Trophoblast cell (in vitro differentiated cells and primary cell): ENCODE measurements at regions not wholly inside any gene's neighbourhood (a gene's known extent, or its start where the extent isn't known, plus 50 kb on each side); places are given as distances from the start of the nearest gene placed in this dataset.

Experiments used
- DNase-seq, 2 donors: peaks; one replicate each; pipeline ENCODE4 v3.0.0-alpha.2; 2016
- H2AFZ ChIP-seq: 2 replicates; pipeline ENCODE4 v1.6.1; 2013; ENCODE audit warnings: low read length, moderate library complexity, mild to moderate bottlenecking; ENCODE audit not compliant: insufficient read depth, poor library complexity
- H2AK5ac ChIP-seq: 2 replicates; pipeline ENCODE4 v1.6.1; 2013; ENCODE audit warnings: mild to moderate bottlenecking, low read length
- H2BK120ac ChIP-seq: 2 replicates; pipeline ENCODE4 v1.6.1; 2013; ENCODE audit warnings: low read length, mild to moderate bottlenecking, moderate library complexity; ENCODE audit not compliant: insufficient read depth, poor library complexity
- H2BK12ac ChIP-seq: 2 replicates; pipeline ENCODE4 v1.6.1; 2013; ENCODE audit warnings: mild to moderate bottlenecking, low read length, moderate library complexity
- H2BK5ac ChIP-seq: 2 replicates; pipeline ENCODE4 v1.6.1; 2013; ENCODE audit warnings: low read length, low read depth, moderate library complexity, mild to moderate bottlenecking; ENCODE audit not compliant: poor library complexity
- H3K14ac ChIP-seq: 2 replicates; pipeline ENCODE4 v1.6.1; 2013; ENCODE audit warnings: mild to moderate bottlenecking, low read length
- H3K18ac ChIP-seq: 2 replicates; pipeline ENCODE4 v1.6.1; 2013; ENCODE audit warnings: mild to moderate bottlenecking, low read length
- H3K23ac ChIP-seq: 2 replicates; pipeline ENCODE4 v1.6.1; 2013; ENCODE audit warnings: low read length
- H3K27ac ChIP-seq: 2 replicates; pipeline ENCODE4 v1.5.1; 2013; ENCODE audit warnings: low read depth, mild to moderate bottlenecking, inconsistent platforms, low read length, moderate library complexity
- H3K27me3 ChIP-seq: 2 replicates; pipeline ENCODE4 v1.6.1; 2013; ENCODE audit warnings: inconsistent platforms, mild to moderate bottlenecking, low read length, moderate library complexity; ENCODE audit not compliant: insufficient read depth
- H3K36me3 ChIP-seq, 2 experiments: 1 replicate in 1 of 2; 2 replicates in 1 of 2; pipeline ENCODE4 v1.6.1; 2013; ENCODE audit warnings: low read length in 2 of 2, mild to moderate bottlenecking in 2 of 2, moderate library complexity in 1 of 2; ENCODE audit not compliant: insufficient read depth in 2 of 2, control insufficient read depth in 1 of 2
- H3K4ac ChIP-seq: 2 replicates; pipeline ENCODE4 v1.6.1; 2013; ENCODE audit warnings: low read depth, mild to moderate bottlenecking, low read length, moderate library complexity
- H3K4me1 ChIP-seq, 2 experiments: 1 replicate in 1 of 2; 2 replicates in 1 of 2; pipeline ENCODE4 v1.6.1; 2013; ENCODE audit warnings: low read length in 2 of 2, mild to moderate bottlenecking in 2 of 2, moderate library complexity in 1 of 2; ENCODE audit not compliant: insufficient read depth in 2 of 2, control insufficient read depth in 1 of 2
- H3K4me2 ChIP-seq: 2 replicates; pipeline ENCODE4 v1.6.1; 2013; ENCODE audit warnings: inconsistent platforms, mild to moderate bottlenecking, low read length, moderate library complexity
- H3K4me3 ChIP-seq: 2 replicates; pipeline ENCODE4 v1.5.1; 2013; ENCODE audit warnings: mild to moderate bottlenecking, low read depth, low read length, inconsistent platforms
- H3K79me1 ChIP-seq: one replicate; pipeline ENCODE4 v1.6.1; 2013; ENCODE audit warnings: low read length
- H3K79me2 ChIP-seq: 2 replicates; pipeline ENCODE4 v1.6.1; 2013; ENCODE audit warnings: low read length, mild to moderate bottlenecking; ENCODE audit not compliant: control insufficient read depth, insufficient read depth, poor library complexity
- H3K9ac ChIP-seq: 2 replicates; pipeline ENCODE4 v1.6.1; 2013; ENCODE audit warnings: mild to moderate bottlenecking, low read length
- H3K9me3 ChIP-seq: 2 replicates; pipeline ENCODE4 v1.6.1; 2013; ENCODE audit warnings: low read depth, mild to moderate bottlenecking, control low read depth, inconsistent platforms, low read length; ENCODE audit not compliant: insufficient read depth
- H4K12ac ChIP-seq: 2 replicates; pipeline ENCODE4 v1.6.1; 2013; ENCODE audit warnings: low read depth, mild to moderate bottlenecking, low read length, moderate library complexity
- H4K8ac ChIP-seq: 2 replicates; pipeline ENCODE4 v1.6.1; 2013; ENCODE audit warnings: low read depth, mild to moderate bottlenecking, low read length, moderate library complexity
- H4K91ac ChIP-seq: one replicate; pipeline ENCODE4 v1.6.1; 2013; ENCODE audit warnings: low read depth, mild to moderate bottlenecking, low read length, moderate library complexity
- WGBS: extraction: QIAGEN DNeasy Blood & Tissue Kit; methylation state at CpG from one replicate; pipeline ENCODE4 v1.1.7; 2013; ENCODE audit warnings: missing lambda C conversion rate; ENCODE audit not compliant: insufficient read length, insufficient coverage; ENCODE audit errors: extremely low coverage; 5-methylcytosine and 5-hydroxymethylcytosine counted together

DNA sequence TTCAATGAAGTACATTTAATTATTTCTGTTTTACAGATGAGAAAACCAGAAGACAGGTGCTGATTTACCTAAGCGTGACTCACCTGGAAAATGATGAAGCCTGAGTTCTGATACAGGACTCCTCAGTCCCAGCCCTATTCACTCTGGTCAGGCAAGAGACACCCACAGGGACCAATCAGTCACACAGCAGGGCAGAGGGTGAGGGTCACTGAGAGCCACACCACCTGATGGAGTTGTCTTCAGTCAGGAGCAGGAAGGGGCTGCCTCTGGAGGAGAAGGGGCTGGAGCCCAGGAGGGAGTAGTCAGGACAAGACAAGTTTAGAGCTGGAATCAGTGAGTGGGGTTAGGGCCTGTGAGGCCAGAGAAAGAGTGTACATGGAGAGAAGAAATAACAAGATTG lies 251.2 kb upstream of the MOCS1 start:
- H3K27me3 ChIP-seq: no peaks in the 10 kb centered on the region
- no peaks in the 10 kb centered on the region for H3K4me1 ChIP-seq
- no peak overlapping the region for H3K4me3 ChIP-seq
- no peak overlapping the region for H3K9ac ChIP-seq
- no peak overlapping the region for H3K18ac ChIP-seq
- no peak for DNase-seq
- no peak overlapping the region for H4K8ac ChIP-seq
- no peaks in the 10 kb centered on the region for H3K79me1 ChIP-seq
- no peak overlapping the region for H2BK12ac ChIP-seq
- H3K14ac ChIP-seq: no peak overlapping the region
- no peak overlapping the region for H3K27ac ChIP-seq
- no peak overlapping the region for H4K91ac ChIP-seq
- H2AK5ac ChIP-seq: no peak overlapping the region
- no peaks in the 10 kb centered on the region for H3K36me3 ChIP-seq
- H3K23ac ChIP-seq: no peak overlapping the region
- peaks cover 8% of the 10 kb centered on the region for H3K9me3 ChIP-seq
- H3K4ac ChIP-seq: no peak overlapping the region
- no peak overlapping the region for H2AFZ ChIP-seq
- H2BK120ac ChIP-seq: no peak overlapping the region
- no peak overlapping the region for H2BK5ac ChIP-seq
- WGBS: no CpG with 5 or more reads among the region's 1 CpG
- no peaks in the 10 kb centered on the region for H3K79me2 ChIP-seq
- H3K4me2 ChIP-seq: no peak overlapping the region
- H4K12ac ChIP-seq: no peak overlapping the region

DNA sequence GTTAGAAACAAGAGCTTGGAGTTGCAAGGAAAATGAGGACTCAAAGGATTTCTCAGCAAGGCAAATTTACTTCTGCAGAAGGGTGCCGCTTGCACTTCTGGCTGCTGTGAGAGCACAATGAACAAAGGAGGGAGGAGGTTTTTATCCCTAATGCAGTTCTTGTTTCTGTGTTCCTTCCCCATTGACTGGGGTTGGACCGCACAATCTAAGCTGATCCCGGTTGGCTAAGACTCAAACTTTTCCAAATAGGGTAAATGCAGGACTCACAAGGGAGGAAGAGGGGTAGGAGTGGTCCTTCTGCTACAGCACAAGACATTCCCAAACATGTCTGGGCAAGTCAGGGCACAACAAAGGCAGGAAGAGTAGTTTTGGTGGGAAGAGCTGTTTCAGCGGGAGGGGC lies 249.6 kb upstream of the MOCS1 start:
- H3K27me3 ChIP-seq: no peaks in the 10 kb centered on the region
- H2AK5ac ChIP-seq: no peak overlapping the region
- H3K4me1 ChIP-seq: no peaks in the 10 kb centered on the region
- H3K14ac ChIP-seq: no peak overlapping the region
- H2BK5ac ChIP-seq: no peak overlapping the region
- H4K8ac ChIP-seq: no peak overlapping the region
- H2BK12ac ChIP-seq: no peak overlapping the region
- DNase-seq: no peak
- H4K91ac ChIP-seq: no peak overlapping the region
- no peak overlapping the region for H2BK120ac ChIP-seq
- H3K18ac ChIP-seq: no peak overlapping the region
- no peak overlapping the region for H2AFZ ChIP-seq
- H3K27ac ChIP-seq: no peak overlapping the region
- no peak overlapping the region for H3K4me2 ChIP-seq
- no peak overlapping the region for H3K4ac ChIP-seq
- H3K4me3 ChIP-seq: no peak overlapping the region
- H3K9me3 ChIP-seq: peaks cover 8% of the 10 kb centered on the region
- no peak overlapping the region for H3K23ac ChIP-seq
- H3K36me3 ChIP-seq: no peaks in the 10 kb centered on the region
- H4K12ac ChIP-seq: no peak overlapping the region
- no CpG with 5 or more reads among the region's 4 CpGs for WGBS
- no peaks in the 10 kb centered on the region for H3K79me1 ChIP-seq
- no peaks in the 10 kb centered on the region for H3K79me2 ChIP-seq
- no peak overlapping the region for H3K9ac ChIP-seq

DNA sequence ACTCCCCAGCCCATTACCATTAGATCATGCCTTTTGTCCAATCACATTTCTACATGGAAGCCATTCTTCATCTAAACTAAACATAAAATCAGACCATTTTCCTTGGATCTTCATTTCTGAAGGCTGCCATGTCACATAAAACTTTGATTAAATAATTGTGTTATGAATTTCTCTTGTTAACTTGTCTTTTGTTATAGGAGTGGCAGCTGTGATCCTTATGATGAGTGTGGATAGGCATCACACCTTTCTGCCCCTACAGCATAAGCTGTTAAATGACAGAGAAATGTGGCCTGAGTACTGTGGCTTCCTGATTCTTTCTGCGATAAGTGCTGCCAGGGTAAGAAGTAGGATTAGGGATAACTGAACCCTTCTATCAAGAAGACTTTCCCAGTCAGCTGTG lies 247.1 kb upstream of the MOCS1 start:
- Histone ChIP-seq H3K4me1 (no peaks in the 10 kb centered on the region), H2BK5ac (no peak overlapping the region), H3K36me3 (no peaks in the 10 kb centered on the region), H3K18ac (no peak overlapping the region), H3K9me3 (peaks cover 7% of the 10 kb centered on the region), H2AFZ (no peak overlapping the region), H3K23ac (no peak overlapping the region), H4K8ac (no peak overlapping the region), H2AK5ac (no peak overlapping the region), H3K79me2 (no peaks in the 10 kb centered on the region), H3K4me2 (no peak overlapping the region), H3K4ac (no peak overlapping the region), H3K27ac (no peak overlapping the region), H3K9ac (no peak overlapping the region), H2BK12ac (no peak overlapping the region), H3K4me3 (no peak overlapping the region), H4K12ac (no peak overlapping the region), H3K79me1 (no peaks in the 10 kb centered on the region), H2BK120ac (no peak overlapping the region), H4K91ac (no peak overlapping the region), H3K14ac (no peak overlapping the region), H3K27me3 (no peaks in the 10 kb centered on the region)
- WGBS: no CpG with 5 or more reads among the region's 1 CpG
- DNase-seq: no peak

DNA sequence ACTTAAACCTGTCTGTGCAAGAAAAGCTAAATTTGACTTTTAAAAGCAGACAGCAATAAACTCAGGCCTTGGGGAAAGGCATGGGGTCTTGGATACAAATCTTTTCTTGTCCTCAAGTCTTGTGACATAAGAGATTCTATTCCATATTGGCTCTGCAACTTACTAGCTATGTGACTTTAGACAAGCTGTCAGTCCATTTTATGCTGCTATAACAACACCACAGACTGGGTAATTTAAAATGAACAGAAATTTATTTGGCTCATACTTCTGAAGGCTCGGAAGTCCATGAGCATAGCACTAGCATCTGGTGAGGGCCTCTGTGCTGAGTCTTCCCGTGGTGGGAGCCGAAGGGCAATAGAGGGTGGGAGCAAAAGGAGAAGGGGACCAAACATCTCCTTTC lies 246.0 kb upstream of the MOCS1 start:
- Histone ChIP-seq H4K8ac (no peak overlapping the region), H3K27ac (no peak overlapping the region), H3K23ac (no peak overlapping the region), H3K79me2 (no peaks in the 10 kb centered on the region), H3K9me3 (peaks cover 4% of the 10 kb centered on the region), H2BK12ac (no peak overlapping the region), H2BK120ac (no peak overlapping the region), H3K4me3 (no peak overlapping the region), H2AK5ac (no peak overlapping the region), H2BK5ac (no peak overlapping the region), H3K18ac (no peak overlapping the region), H3K79me1 (no peaks in the 10 kb centered on the region), H3K27me3 (no peaks in the 10 kb centered on the region), H4K91ac (no peak overlapping the region), H3K36me3 (no peaks in the 10 kb centered on the region), H3K4me2 (no peak overlapping the region), H3K9ac (no peak overlapping the region), H3K4ac (no peak overlapping the region), H2AFZ (no peak overlapping the region), H3K14ac (no peak overlapping the region), H3K4me1 (no peaks in the 10 kb centered on the region), H4K12ac (no peak overlapping the region)
- DNase-seq: no peak
- WGBS: no CpG with 5 or more reads among the region's 3 CpGs
